Liver (tissue), 8 donors: ENCODE measurements at regions not wholly inside any gene's neighbourhood (a gene's known extent, or its start where the extent isn't known, plus 50 kb on each side); places are given as distances from the start of the nearest gene placed in this dataset.

ENCODE experiments used
- DNase-seq: peaks from one replicate; pipeline ENCODE4 v3.0.0-alpha.2; 2017; ENCODE audit warnings: low spot score
- H3K27ac ChIP-seq, 2 donors: one replicate each; pipeline ENCODE4 v1.7.0; 2013; ENCODE audit warnings: inconsistent platforms in 2 of 2, low read length in 2 of 2, control low read depth in 1 of 2, low read depth in 1 of 2, mild to moderate bottlenecking in 1 of 2
- H3K27me3 ChIP-seq, 4 donors: one replicate each; pipeline versions ENCODE4 v1.6.1 to v1.7.0; 2013; ENCODE audit warnings: low read length in 3 of 4, inconsistent platforms in 1 of 4, mild to moderate bottlenecking in 1 of 4, moderate library complexity in 1 of 4; ENCODE audit not compliant: control insufficient read depth in 4 of 4, insufficient read depth in 4 of 4
- H3K36me3 ChIP-seq, 4 donors: one replicate each; pipeline versions ENCODE4 v1.6.1 to v1.7.0; 2013; ENCODE audit warnings: low read length in 3 of 4, mild to moderate bottlenecking in 3 of 4, low read depth in 1 of 4, moderate library complexity in 1 of 4; ENCODE audit not compliant: control insufficient read depth in 4 of 4, insufficient read depth in 3 of 4
- H3K4me1 ChIP-seq, 4 donors: one replicate each; pipeline versions ENCODE4 v1.6.1 to v1.7.0; 2013; ENCODE audit warnings: low read length in 3 of 4, mild to moderate bottlenecking in 3 of 4, moderate library complexity in 1 of 4; ENCODE audit not compliant: control insufficient read depth in 4 of 4, insufficient read depth in 4 of 4
- H3K4me3 ChIP-seq, 3 donors: one replicate each; pipeline versions ENCODE4 v1.6.1 to v1.7.0; 2013; ENCODE audit warnings: low read length in 3 of 3, control low read depth in 1 of 3, low read depth in 1 of 3, mild to moderate bottlenecking in 1 of 3
- H3K9ac ChIP-seq, 2 donors: one replicate each; pipeline ENCODE4 v1.7.0; 2013; ENCODE audit warnings: low read length in 2 of 2, mild to moderate bottlenecking in 2 of 2, moderate library complexity in 2 of 2, control low read depth in 1 of 2, low read depth in 1 of 2
- H3K9me3 ChIP-seq, 4 donors: one replicate each; pipeline versions ENCODE4 v1.6.1 to v1.7.0; 2013; ENCODE audit warnings: low read length in 3 of 4; ENCODE audit not compliant: control insufficient read depth in 4 of 4
- EGR1 ChIP-seq, 2 donors: IDR thresholded peaks; 2 replicates each; pipeline ENCODE4 v1.6.1; 2016 to 2018; ENCODE audit warnings: antibody characterized with exemption in 2 of 2, low read depth in 2 of 2
- FOXA1 ChIP-seq: IDR thresholded peaks from 2 replicates; pipeline ENCODE4 v1.6.1; 2016; ENCODE audit warnings: antibody characterized with exemption
- HNF4G ChIP-seq: IDR thresholded peaks from 2 replicates; pipeline ENCODE4 v1.6.1; 2016; ENCODE audit warnings: antibody characterized with exemption
- JUND ChIP-seq, 2 donors: IDR thresholded peaks; 2 replicates each; pipeline ENCODE4 v1.6.1; 2016; ENCODE audit warnings: antibody characterized with exemption in 2 of 2
- RAD21 ChIP-seq, 2 donors: IDR thresholded peaks; 2 replicates each; pipeline ENCODE4 v1.6.1; 2016; ENCODE audit warnings: antibody characterized with exemption in 2 of 2, mild to moderate bottlenecking in 2 of 2
- SP1 ChIP-seq: IDR thresholded peaks from 2 replicates; pipeline ENCODE4 v1.6.1; 2018; ENCODE audit warnings: antibody characterized with exemption, mild to moderate bottlenecking
- TAF1 ChIP-seq: conservative IDR thresholded peaks from 2 replicates; pipeline ENCODE4 v1.6.1; 2016; ENCODE audit warnings: antibody characterized with exemption, mild to moderate bottlenecking
- YY1 ChIP-seq: IDR thresholded peaks from 2 replicates; pipeline ENCODE4 v1.6.1; 2016; ENCODE audit warnings: antibody characterized with exemption, mild to moderate bottlenecking
- WGBS: extraction: QIAGEN DNeasy Blood & Tissue Kit; methylation state at CpG from one replicate; pipeline ENCODE4 v1.1.7; 2013; 5-methylcytosine and 5-hydroxymethylcytosine counted together
- TF ChIP-seq, protein P1 (sequence below): fragments of 150-350 bp; IDR thresholded peaks from 2 replicates; pipeline ENCODE4 v1.5.1; 2017; ENCODE audit warnings: improper control_type of control experiment, low read depth, low read length; ENCODE audit not compliant: missing input control
- TF ChIP-seq, protein P2 (sequence below): IDR thresholded peaks from 2 replicates; pipeline ENCODE4 v1.6.1; 2016; ENCODE audit warnings: antibody characterized with exemption, mild to moderate bottlenecking
- TF ChIP-seq, protein P3 (sequence below): IDR thresholded peaks from 2 replicates; pipeline ENCODE4 v1.6.1; 2016; ENCODE audit warnings: antibody characterized with exemption
- donor health status: healthy.
- donor health status: healthy.
- donor health status: healthy.
- donor health status: healthy.
- donor health status: healthy.

GRCh38 chr3:5036392-5036766, 57.1 kb downstream of the BHLHE40 start:
- H3K27me3 ChIP-seq = no peaks in the 10 kb centered on the region
- H3K4me3 ChIP-seq = no peak overlapping the region
- no peak for TF ChIP-seq SP1
- TF ChIP-seq TAF1 = no peak
- no peak for TF ChIP-seq YY1
- no peak for TF ChIP-seq RAD21 (IDR thresholded peaks at IDR 0.05)
- TF ChIP-seq HNF4G = no peak
- TF ChIP-seq, protein P1, sequence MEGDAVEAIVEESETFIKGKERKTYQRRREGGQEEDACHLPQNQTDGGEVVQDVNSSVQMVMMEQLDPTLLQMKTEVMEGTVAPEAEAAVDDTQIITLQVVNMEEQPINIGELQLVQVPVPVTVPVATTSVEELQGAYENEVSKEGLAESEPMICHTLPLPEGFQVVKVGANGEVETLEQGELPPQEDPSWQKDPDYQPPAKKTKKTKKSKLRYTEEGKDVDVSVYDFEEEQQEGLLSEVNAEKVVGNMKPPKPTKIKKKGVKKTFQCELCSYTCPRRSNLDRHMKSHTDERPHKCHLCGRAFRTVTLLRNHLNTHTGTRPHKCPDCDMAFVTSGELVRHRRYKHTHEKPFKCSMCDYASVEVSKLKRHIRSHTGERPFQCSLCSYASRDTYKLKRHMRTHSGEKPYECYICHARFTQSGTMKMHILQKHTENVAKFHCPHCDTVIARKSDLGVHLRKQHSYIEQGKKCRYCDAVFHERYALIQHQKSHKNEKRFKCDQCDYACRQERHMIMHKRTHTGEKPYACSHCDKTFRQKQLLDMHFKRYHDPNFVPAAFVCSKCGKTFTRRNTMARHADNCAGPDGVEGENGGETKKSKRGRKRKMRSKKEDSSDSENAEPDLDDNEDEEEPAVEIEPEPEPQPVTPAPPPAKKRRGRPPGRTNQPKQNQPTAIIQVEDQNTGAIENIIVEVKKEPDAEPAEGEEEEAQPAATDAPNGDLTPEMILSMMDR = no peak
- TF ChIP-seq, protein P2, sequence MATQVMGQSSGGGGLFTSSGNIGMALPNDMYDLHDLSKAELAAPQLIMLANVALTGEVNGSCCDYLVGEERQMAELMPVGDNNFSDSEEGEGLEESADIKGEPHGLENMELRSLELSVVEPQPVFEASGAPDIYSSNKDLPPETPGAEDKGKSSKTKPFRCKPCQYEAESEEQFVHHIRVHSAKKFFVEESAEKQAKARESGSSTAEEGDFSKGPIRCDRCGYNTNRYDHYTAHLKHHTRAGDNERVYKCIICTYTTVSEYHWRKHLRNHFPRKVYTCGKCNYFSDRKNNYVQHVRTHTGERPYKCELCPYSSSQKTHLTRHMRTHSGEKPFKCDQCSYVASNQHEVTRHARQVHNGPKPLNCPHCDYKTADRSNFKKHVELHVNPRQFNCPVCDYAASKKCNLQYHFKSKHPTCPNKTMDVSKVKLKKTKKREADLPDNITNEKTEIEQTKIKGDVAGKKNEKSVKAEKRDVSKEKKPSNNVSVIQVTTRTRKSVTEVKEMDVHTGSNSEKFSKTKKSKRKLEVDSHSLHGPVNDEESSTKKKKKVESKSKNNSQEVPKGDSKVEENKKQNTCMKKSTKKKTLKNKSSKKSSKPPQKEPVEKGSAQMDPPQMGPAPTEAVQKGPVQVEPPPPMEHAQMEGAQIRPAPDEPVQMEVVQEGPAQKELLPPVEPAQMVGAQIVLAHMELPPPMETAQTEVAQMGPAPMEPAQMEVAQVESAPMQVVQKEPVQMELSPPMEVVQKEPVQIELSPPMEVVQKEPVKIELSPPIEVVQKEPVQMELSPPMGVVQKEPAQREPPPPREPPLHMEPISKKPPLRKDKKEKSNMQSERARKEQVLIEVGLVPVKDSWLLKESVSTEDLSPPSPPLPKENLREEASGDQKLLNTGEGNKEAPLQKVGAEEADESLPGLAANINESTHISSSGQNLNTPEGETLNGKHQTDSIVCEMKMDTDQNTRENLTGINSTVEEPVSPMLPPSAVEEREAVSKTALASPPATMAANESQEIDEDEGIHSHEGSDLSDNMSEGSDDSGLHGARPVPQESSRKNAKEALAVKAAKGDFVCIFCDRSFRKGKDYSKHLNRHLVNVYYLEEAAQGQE = no peak
- H3K9ac ChIP-seq = no peak overlapping the region
- no peaks in the 10 kb centered on the region for H3K9me3 ChIP-seq
- 77% methylated on average over 2 of the region's 2 CpGs for WGBS
- no peak overlapping the region for H3K27ac ChIP-seq
- no peaks in the 10 kb centered on the region for H3K36me3 ChIP-seq
- H3K4me1 ChIP-seq = no peaks in the 10 kb centered on the region
- DNase-seq = no peak

GRCh38 chr3:5036858-5037257, 57.6 kb downstream of the BHLHE40 start:
- H3K4me3 ChIP-seq = no peak overlapping the region
- H3K27ac ChIP-seq = no peak overlapping the region
- no peaks in the 10 kb centered on the region for H3K27me3 ChIP-seq
- no peak for DNase-seq
- TF ChIP-seq, protein P3, sequence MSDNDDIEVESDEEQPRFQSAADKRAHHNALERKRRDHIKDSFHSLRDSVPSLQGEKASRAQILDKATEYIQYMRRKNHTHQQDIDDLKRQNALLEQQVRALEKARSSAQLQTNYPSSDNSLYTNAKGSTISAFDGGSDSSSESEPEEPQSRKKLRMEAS = no peak
- TF ChIP-seq HNF4G (no peak), EGR1 (IDR thresholded peaks at IDR 0.05; ENCODE audit: low read depth in 2 of 2) (no peak), TAF1 (no peak), RAD21 (IDR thresholded peaks at IDR 0.05) (no peak), FOXA1 (no peak), SP1 (no peak), YY1 (no peak), JUND (IDR thresholded peaks at IDR 0.05) (no peak)
- TF ChIP-seq, protein P2 = no peak
- H3K4me1 ChIP-seq = no peaks in the 10 kb centered on the region
- no peaks in the 10 kb centered on the region for H3K9me3 ChIP-seq
- no peaks in the 10 kb centered on the region for H3K36me3 ChIP-seq
- no peak overlapping the region for H3K9ac ChIP-seq
- WGBS = 77% methylated on average over 5 of the region's 5 CpGs
